Left ventricle myocardium inferior (tissue), 1 donor: ENCODE measurements at regions not wholly inside any gene's neighbourhood (a gene's known extent, or its start where the extent isn't known, plus 50 kb on each side); places are given as distances from the start of the nearest gene placed in this dataset.

Experiments used
- DNase-seq: peaks from one replicate; pipeline ENCODE4 v3.0.0-alpha.2; 2020
- H3K27ac ChIP-seq: fragments of 200-600 bp; replicated peaks from 2 replicates; pipeline ENCODE4 v1.8.0; 2021
- H3K27me3 ChIP-seq: fragments of 200-600 bp; 2 replicates; pipeline ENCODE4 v1.8.0; 2021; ENCODE audit warnings: low read depth
- H3K36me3 ChIP-seq: fragments of 200-600 bp; 2 replicates; pipeline ENCODE4 v1.8.0; 2021
- H3K4me1 ChIP-seq: fragments of 200-600 bp; 2 replicates; pipeline ENCODE4 v1.8.0; 2021
- H3K4me3 ChIP-seq: fragments of 200-600 bp; 2 replicates; pipeline ENCODE4 v1.8.0; 2021; ENCODE audit warnings: mild to moderate bottlenecking, moderate library complexity
- H3K9me3 ChIP-seq: fragments of 200-600 bp; replicated peaks from 2 replicates; pipeline ENCODE4 v1.8.0; 2021
- CTCF ChIP-seq: fragments of 200-600 bp; IDR thresholded peaks from 2 replicates; pipeline ENCODE4 v1.8.0; 2021; ENCODE audit warnings: antibody characterized with exemption, mild to moderate bottlenecking, borderline replicate concordance
- intact Hi-C: fragments of 100-400 bp; cut with micrococcal nuclease; formaldehyde crosslinking; loops from one replicate; pipeline ENCODE4 v1.11.0; 2022
- donor health status: DM: no; HTN: yes; CAD: no; lungs with severe emphysema.

- no peak for DNase-seq
- H3K36me3 ChIP-seq: no peaks in the 10 kb centered on the region
- no peak overlapping the region for H3K4me3 ChIP-seq
- H3K4me1 ChIP-seq: no peaks in the 10 kb centered on the region
- no peak for TF ChIP-seq CTCF
- H3K27me3 ChIP-seq: peaks cover 39% of the 10 kb centered on the region
- no peak overlapping the region for H3K27ac ChIP-seq
- H3K9me3 ChIP-seq: no peaks in the 10 kb centered on the region
- intact Hi-C loops: no loop called here
Measured at GRCh38 chr2:239581352-239581901, 180.6 kb upstream of the HDAC4 start.

GRCh38 chr2:239580199-239580527 lies 179.3 kb upstream of the HDAC4 start:
- no peak for TF ChIP-seq CTCF
- intact Hi-C loops: no loop called here
- H3K4me1 ChIP-seq: no peaks in the 10 kb centered on the region
- H3K36me3 ChIP-seq: no peaks in the 10 kb centered on the region
- no peak overlapping the region for H3K4me3 ChIP-seq
- no peak for DNase-seq
- H3K9me3 ChIP-seq: no peaks in the 10 kb centered on the region
- H3K27ac ChIP-seq: no peak overlapping the region
- peaks cover 49% of the 10 kb centered on the region for H3K27me3 ChIP-seq

DNA sequence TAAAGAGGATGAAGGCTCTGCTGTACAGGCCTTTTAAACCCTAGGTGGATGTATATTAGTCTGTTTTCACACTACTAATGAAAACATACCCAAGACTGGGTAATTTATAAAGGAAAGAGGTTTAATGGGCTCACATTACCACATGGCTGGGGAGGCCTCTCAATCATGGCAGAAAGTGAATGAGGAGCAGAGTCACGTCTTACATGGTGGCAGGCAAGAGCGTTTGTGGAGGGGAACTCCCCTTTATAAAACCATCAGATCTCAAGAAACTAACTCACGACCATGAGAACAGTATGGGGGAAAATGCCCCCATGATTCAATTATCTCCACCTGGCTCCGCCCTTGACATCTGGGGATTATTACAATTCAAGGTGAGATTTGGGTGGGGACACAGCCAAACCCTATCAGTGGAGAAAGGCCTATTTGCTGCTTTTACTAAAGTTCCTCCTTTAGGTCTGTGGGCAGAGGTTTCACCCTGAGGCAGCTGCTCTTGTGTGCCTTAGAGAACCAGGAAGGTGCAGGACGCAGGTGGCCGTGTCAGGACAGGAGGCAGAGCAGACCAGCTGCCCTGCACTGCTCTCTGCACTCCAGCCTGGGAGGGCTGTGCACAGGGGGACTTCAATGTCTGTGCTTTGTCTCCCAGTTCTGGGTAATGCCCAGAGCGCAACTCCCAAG lies 178.8 kb upstream of the HDAC4 start:
- TF ChIP-seq CTCF: no peak
- H3K4me3 ChIP-seq: no peak overlapping the region
- no peaks in the 10 kb centered on the region for H3K36me3 ChIP-seq
- intact Hi-C loops: no loop called here
- DNase-seq: no peak
- H3K27me3 ChIP-seq: peaks cover 49% of the 10 kb centered on the region
- H3K9me3 ChIP-seq: no peaks in the 10 kb centered on the region
- H3K27ac ChIP-seq: no peak overlapping the region
- H3K4me1 ChIP-seq: no peaks in the 10 kb centered on the region

DNA sequence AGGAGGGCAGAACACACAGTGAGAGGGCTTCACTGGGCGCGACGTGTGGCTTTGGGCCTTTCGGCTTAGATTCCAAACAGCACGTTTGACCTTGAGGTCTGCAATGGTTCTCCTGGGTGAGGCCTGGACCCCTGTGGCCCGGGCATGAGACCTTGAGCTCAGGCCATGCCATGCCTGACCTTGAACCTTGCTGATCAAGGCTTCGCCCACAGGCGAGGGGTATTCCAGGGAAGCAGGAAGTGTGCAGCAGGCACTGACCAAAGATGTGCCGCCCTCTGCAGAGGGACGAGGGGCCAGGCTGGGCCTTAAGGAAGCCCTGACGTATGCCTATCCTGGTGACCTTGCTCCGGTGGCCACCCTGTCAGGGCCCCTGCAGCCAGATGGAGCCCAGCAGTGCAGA lies 178.3 kb upstream of the HDAC4 start:
- H3K4me3 ChIP-seq: no peak overlapping the region
- H3K27ac ChIP-seq: no peak overlapping the region
- H3K9me3 ChIP-seq: no peaks in the 10 kb centered on the region
- intact Hi-C loops: no loop called here
- no peaks in the 10 kb centered on the region for H3K4me1 ChIP-seq
- H3K36me3 ChIP-seq: no peaks in the 10 kb centered on the region
- peaks cover 49% of the 10 kb centered on the region for H3K27me3 ChIP-seq
- TF ChIP-seq CTCF: no peak
- DNase-seq: peak; percentile 10

GRCh38 chr2:239578381-239578780 lies 177.6 kb upstream of the HDAC4 start:
- intact Hi-C loops: no loop called here
- peak; percentile 3 for DNase-seq
- Histone ChIP-seq H3K4me1 (no peaks in the 10 kb centered on the region), H3K27me3 (peaks cover 49% of the 10 kb centered on the region), H3K4me3 (no peak overlapping the region), H3K36me3 (no peaks in the 10 kb centered on the region), H3K27ac (no peak overlapping the region), H3K9me3 (no peaks in the 10 kb centered on the region)
- TF ChIP-seq CTCF: no peak
